H9 (cell line): ENCODE measurements at regions not wholly inside any gene's neighbourhood (a gene's known extent, or its start where the extent isn't known, plus 50 kb on each side); places are given as distances from the start of the nearest gene placed in this dataset.

Experiments
- DNase-seq: peaks from one replicate; pipeline ENCODE4 v3.0.0-alpha.2; 2017
- H2AFZ ChIP-seq: one replicate; pipeline ENCODE4 v1.6.1; 2013; ENCODE audit warnings: mild to moderate bottlenecking, low read length, control low read depth, moderate library complexity
- H2AK5ac ChIP-seq: 2 replicates; pipeline ENCODE4 v1.6.1; 2013; ENCODE audit warnings: low read length, control low read depth, mixed read lengths; ENCODE audit not compliant: insufficient read length
- H2BK120ac ChIP-seq: one replicate; pipeline ENCODE4 v1.6.1; 2013; ENCODE audit warnings: low read depth, mild to moderate bottlenecking, low read length, control low read depth, inconsistent platforms; ENCODE audit not compliant: poor library complexity, severe bottlenecking
- H2BK12ac ChIP-seq: 2 replicates; pipeline ENCODE4 v1.6.1; 2013; ENCODE audit warnings: low read length, control low read depth, mixed read lengths, low read depth; ENCODE audit not compliant: insufficient read length
- H2BK15ac ChIP-seq: 2 replicates; pipeline ENCODE4 v1.6.1; 2013; ENCODE audit warnings: low read depth, low read length, control low read depth
- H2BK20ac ChIP-seq: one replicate; pipeline ENCODE4 v1.6.1; 2013; ENCODE audit warnings: low read depth, mild to moderate bottlenecking, low read length, control low read depth, inconsistent platforms; ENCODE audit not compliant: poor library complexity, severe bottlenecking
- H2BK5ac ChIP-seq: 2 replicates; pipeline ENCODE4 v1.6.1; 2013; ENCODE audit warnings: low read length, control low read depth, mixed read lengths; ENCODE audit not compliant: insufficient read length
- H3K14ac ChIP-seq: 2 replicates; pipeline ENCODE4 v1.6.1; 2013; ENCODE audit warnings: low read length, control low read depth; ENCODE audit not compliant: insufficient read depth
- H3K18ac ChIP-seq: 2 replicates; pipeline ENCODE4 v1.6.1; 2013; ENCODE audit warnings: low read depth, mild to moderate bottlenecking, mixed read lengths, low read length, control low read depth; ENCODE audit not compliant: insufficient read length
- H3K23ac ChIP-seq: 2 replicates; pipeline ENCODE4 v1.6.1; 2013; ENCODE audit warnings: low read length, control low read depth, mixed read lengths, low read depth; ENCODE audit not compliant: insufficient read length
- H3K23me2 ChIP-seq: 2 replicates; pipeline ENCODE4 v1.6.1; 2013; ENCODE audit warnings: low read depth, mild to moderate bottlenecking, mixed read lengths, low read length, control low read depth; ENCODE audit not compliant: insufficient read length, poor library complexity, severe bottlenecking
- H3K27ac ChIP-seq: 2 replicates; pipeline ENCODE4 v1.5.1; 2013; ENCODE audit warnings: low read length, control low read depth, mixed read lengths, low read depth; ENCODE audit not compliant: insufficient read length
- H3K27me3 ChIP-seq: 2 replicates; pipeline ENCODE4 v1.6.1; 2013; ENCODE audit warnings: low read length, control low read depth, inconsistent platforms; ENCODE audit not compliant: insufficient read depth
- H3K4ac ChIP-seq: 2 replicates; pipeline ENCODE4 v1.6.1; 2013; ENCODE audit warnings: low read depth, mild to moderate bottlenecking, control low read depth, inconsistent platforms, low read length, moderate library complexity
- H3K4me1 ChIP-seq: 2 replicates; pipeline ENCODE4 v1.6.1; 2013; ENCODE audit warnings: low read length, control low read depth, inconsistent platforms; ENCODE audit not compliant: insufficient read depth
- H3K4me2 ChIP-seq: 2 replicates; pipeline ENCODE4 v1.6.1; 2013; ENCODE audit warnings: low read length, control low read depth, mixed read lengths; ENCODE audit not compliant: insufficient read length, insufficient read depth
- H3K56ac ChIP-seq: 2 replicates; pipeline ENCODE4 v1.6.1; 2013; ENCODE audit warnings: low read depth, mild to moderate bottlenecking, mixed read lengths, low read length, control low read depth; ENCODE audit not compliant: insufficient read length
- H3K79me1 ChIP-seq: 2 replicates; pipeline ENCODE4 v1.6.1; 2013; ENCODE audit warnings: low read depth, mild to moderate bottlenecking, moderate library complexity, low read length, control low read depth, inconsistent platforms; ENCODE audit not compliant: insufficient read depth, poor library complexity, severe bottlenecking
- H3K79me2 ChIP-seq: 2 replicates; pipeline ENCODE4 v1.6.1; 2013; ENCODE audit warnings: low read length, control low read depth, inconsistent platforms; ENCODE audit not compliant: insufficient read depth
- H3K9ac ChIP-seq: 2 replicates; pipeline ENCODE4 v1.6.1; 2013; ENCODE audit warnings: low read length, control low read depth, mixed read lengths; ENCODE audit not compliant: insufficient read length; ENCODE audit errors: extremely low read depth
- H3K9me3 ChIP-seq: one replicate; pipeline ENCODE4 v1.6.1; 2013; ENCODE audit warnings: low read depth, low read length, inconsistent platforms; ENCODE audit not compliant: control insufficient read depth
- H3T11ph ChIP-seq: one replicate; pipeline ENCODE4 v1.6.1; 2013; ENCODE audit warnings: mild to moderate bottlenecking, low read length, control low read depth, inconsistent platforms
- H4K20me1 ChIP-seq: one replicate; pipeline ENCODE4 v1.6.1; 2013; ENCODE audit not compliant: control insufficient read depth, insufficient read length, insufficient read depth
- H4K5ac ChIP-seq: 2 replicates; pipeline ENCODE4 v1.6.1; 2013; ENCODE audit warnings: low read depth, mild to moderate bottlenecking, mixed read lengths, low read length, control low read depth; ENCODE audit not compliant: insufficient read length
- H4K8ac ChIP-seq: replicated peaks from 2 replicates; pipeline ENCODE4 v1.6.1; 2013; ENCODE audit warnings: low read length, control low read depth, mixed read lengths, low read depth; ENCODE audit not compliant: insufficient read length
- H4K91ac ChIP-seq: 2 replicates; pipeline ENCODE4 v1.6.1; 2013; ENCODE audit warnings: low read depth, mild to moderate bottlenecking, moderate library complexity, mixed read lengths, low read length, control low read depth; ENCODE audit not compliant: insufficient read length
- H3K27ac Mint-ChIP-seq, 3 experiments: 2 replicates in 2 of 3; 3 replicates in 1 of 3; pipeline ENCODE4 v1.8.0; 2020 to 2021; ENCODE audit warnings: mixed read lengths in 3 of 3, mild to moderate bottlenecking in 1 of 3, moderate library complexity in 1 of 3
- H3K27me3 Mint-ChIP-seq: 2 replicates; pipeline ENCODE4 v1.8.0; 2021; ENCODE audit warnings: low read depth, mild to moderate bottlenecking, moderate library complexity, mixed read lengths
- H3K36me3 Mint-ChIP-seq, 3 experiments: 2 replicates in 2 of 3; 3 replicates in 1 of 3; pipeline ENCODE4 v1.8.0; 2020 to 2021; ENCODE audit warnings: low read depth in 3 of 3, mixed read lengths in 3 of 3; ENCODE audit not compliant: insufficient read depth in 1 of 3
- H3K4me1 Mint-ChIP-seq, 2 experiments: 2 replicates each; pipeline ENCODE4 v1.8.0; 2020; ENCODE audit warnings: mixed read lengths in 2 of 2
- H3K4me3 Mint-ChIP-seq, 2 experiments: 2 replicates in 1 of 2; 3 replicates in 1 of 2; pipeline ENCODE4 v1.8.0; 2020 to 2021; ENCODE audit warnings: mild to moderate bottlenecking in 2 of 2, mixed read lengths in 2 of 2, moderate library complexity in 1 of 2
- H3K9me3 Mint-ChIP-seq, 2 experiments: 2 replicates in 1 of 2; 3 replicates in 1 of 2; pipeline ENCODE4 v1.8.0; 2020; ENCODE audit warnings: mild to moderate bottlenecking in 2 of 2, mixed read lengths in 2 of 2, moderate library complexity in 1 of 2
- WGBS: extraction: QIAGEN DNeasy Blood & Tissue Kit; methylation state at CpG from one replicate; pipeline ENCODE4 v1.1.7; 2013; ENCODE audit warnings: missing lambda C conversion rate, low lambda C conversion rate, mixed read lengths; ENCODE audit not compliant: insufficient read length; ENCODE audit errors: extremely low coverage; 5-methylcytosine and 5-hydroxymethylcytosine counted together
- TF ChIP-seq, protein P1 (sequence below): fragments of 200-600 bp; sonication (generic); conservative IDR thresholded peaks from 3 replicates; pipeline ENCODE4 v1.8.0; 2021; ENCODE audit warnings: antibody characterized with exemption, mild to moderate bottlenecking

GRCh38 chr14:44652640-44653039, 145.6 kb upstream of the FSCB start:
- Histone ChIP-seq H3K27ac (no peak overlapping the region), H3K9me3 (no peaks in the 10 kb centered on the region), H2BK15ac (no peak overlapping the region), H3K79me2 (no peaks in the 10 kb centered on the region), H4K8ac (no peak overlapping the region), H3K56ac (no peak overlapping the region), H2BK5ac (no peak overlapping the region), H3K4ac (no peak overlapping the region), H3K23me2 (no peaks in the 10 kb centered on the region), H2BK12ac (no peak overlapping the region), H2BK20ac (no peak overlapping the region), H4K91ac (no peak overlapping the region), H4K20me1 (no peaks in the 10 kb centered on the region), H3K14ac (no peak overlapping the region), H3K4me1 (no peaks in the 10 kb centered on the region), H2BK120ac (no peak overlapping the region), H3K18ac (no peak overlapping the region), H4K5ac (no peak overlapping the region), H3K4me2 (no peak overlapping the region), H2AK5ac (no peak overlapping the region), H3K79me1 (no peaks in the 10 kb centered on the region), H3T11ph (no peak overlapping the region), H3K27me3 (no peaks in the 10 kb centered on the region), H2AFZ (no peak overlapping the region), H3K9ac (no peak overlapping the region), H3K23ac (no peak overlapping the region)
- no peak for DNase-seq
- no CpG with 5 or more reads among the region's 2 CpGs for WGBS
- H3K4me1 Mint-ChIP-seq = no peaks in the 10 kb centered on the region
- H3K36me3 Mint-ChIP-seq = no peaks in the 10 kb centered on the region
- no peak overlapping the region for H3K4me3 Mint-ChIP-seq
- H3K27ac Mint-ChIP-seq = no peak overlapping the region
- TF ChIP-seq, protein P1, sequence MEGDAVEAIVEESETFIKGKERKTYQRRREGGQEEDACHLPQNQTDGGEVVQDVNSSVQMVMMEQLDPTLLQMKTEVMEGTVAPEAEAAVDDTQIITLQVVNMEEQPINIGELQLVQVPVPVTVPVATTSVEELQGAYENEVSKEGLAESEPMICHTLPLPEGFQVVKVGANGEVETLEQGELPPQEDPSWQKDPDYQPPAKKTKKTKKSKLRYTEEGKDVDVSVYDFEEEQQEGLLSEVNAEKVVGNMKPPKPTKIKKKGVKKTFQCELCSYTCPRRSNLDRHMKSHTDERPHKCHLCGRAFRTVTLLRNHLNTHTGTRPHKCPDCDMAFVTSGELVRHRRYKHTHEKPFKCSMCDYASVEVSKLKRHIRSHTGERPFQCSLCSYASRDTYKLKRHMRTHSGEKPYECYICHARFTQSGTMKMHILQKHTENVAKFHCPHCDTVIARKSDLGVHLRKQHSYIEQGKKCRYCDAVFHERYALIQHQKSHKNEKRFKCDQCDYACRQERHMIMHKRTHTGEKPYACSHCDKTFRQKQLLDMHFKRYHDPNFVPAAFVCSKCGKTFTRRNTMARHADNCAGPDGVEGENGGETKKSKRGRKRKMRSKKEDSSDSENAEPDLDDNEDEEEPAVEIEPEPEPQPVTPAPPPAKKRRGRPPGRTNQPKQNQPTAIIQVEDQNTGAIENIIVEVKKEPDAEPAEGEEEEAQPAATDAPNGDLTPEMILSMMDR = no peak
- H3K9me3 Mint-ChIP-seq = no peaks in the 10 kb centered on the region
- no peaks in the 10 kb centered on the region for H3K27me3 Mint-ChIP-seq
